A549 (cell line): ENCODE measurements at regions not wholly inside any gene's neighbourhood (a gene's known extent, or its start where the extent isn't known, plus 50 kb on each side); places are given as distances from the start of the nearest gene placed in this dataset.

Source experiments
- ATAC-seq, 2 experiments: fragments of 200-7000 bp in 1 of 2; fragments of >200 bp in 1 of 2; cut with Nextera tagmentation in 1 of 2; cut with Tn5 transposase in 1 of 2; 3 replicates each; pipeline versions ENCODE4 v1.8.0 to v1.9.1; 2018 to 2020; ENCODE audit warnings: mild to moderate bottlenecking in 1 of 2, moderate library complexity in 1 of 2
- CTCF ChIA-PET: fragments of 300-600 bp; sonication (Branson Sonifier 250); formaldehyde crosslinking; extraction: SDS; loops from one replicate; lab custom pipeline; 2021; ENCODE audit warnings: antibody characterized with exemption, inconsistent platforms; lab: Yijun Ruan, JAX
- POLR2A ChIA-PET: fragments of 350-600 bp; formaldehyde crosslinking; extraction: SDS; loops from one replicate; lab custom pipeline; 2021; ENCODE audit warnings: antibody characterized with exemption, inconsistent platforms; lab: Yijun Ruan, JAX
- DNase-seq, 2 experiments: peaks; one replicate each; pipeline versions ENCODE4 v3.0.0 to v3.0.0-alpha.2; 2011 to 2016; ENCODE audit warnings: low read depth in 1 of 2, low spot score in 1 of 2
- FAIRE-seq: peaks from 2 replicates; lab custom pipeline; 2011; peaks lifted over from hg19 to GRCh38; lab: Jason Lieb, UNC
- H3K27ac ChIP-seq, 2 experiments: fragments of >200 bp; sonication (Bioruptor Twin); formaldehyde crosslinking; 3 replicates each; pipeline ENCODE4 v1.5.1; 2016 to 2017
- H3K4me1 ChIP-seq: fragments of >200 bp; sonication (Bioruptor Twin); formaldehyde crosslinking; 3 replicates; pipeline ENCODE4 v1.6.1; 2016
- H3K4me2 ChIP-seq: fragments of >200 bp; sonication (Bioruptor Twin); formaldehyde crosslinking; 3 replicates; pipeline ENCODE4 v1.6.1; 2016
- H3K4me3 ChIP-seq: fragments of >200 bp; sonication (Bioruptor Twin); formaldehyde crosslinking; 3 replicates; pipeline ENCODE4 v1.5.1; 2016
- H3K9me3 ChIP-seq: fragments of >200 bp; sonication (Bioruptor Twin); formaldehyde crosslinking; 3 replicates; pipeline ENCODE4 v1.6.1; 2016
- BCL3 ChIP-seq: fragments of >200 bp; sonication (Bioruptor Twin); formaldehyde crosslinking; IDR thresholded peaks from 3 replicates; pipeline ENCODE4 v1.6.1; 2016
- CBX2 ChIP-seq: fragments of 200-600 bp; sonication (generic); IDR thresholded peaks from 2 replicates; pipeline ENCODE4 v1.6.1; 2016; ENCODE audit warnings: low read depth, mild to moderate bottlenecking, borderline replicate concordance
- CEBPB ChIP-seq, 2 experiments: fragments of >200 bp in 1 of 2; sonication (Bioruptor Twin) in 1 of 2; formaldehyde crosslinking in 1 of 2; IDR thresholded peaks; 2 replicates each; pipeline ENCODE4 v1.6.1; 2012 to 2016
- EP300 ChIP-seq, 2 experiments: fragments of >200 bp; sonication (Bioruptor Twin); formaldehyde crosslinking; IDR thresholded peaks; 2 replicates in 1 of 2; 3 replicates in 1 of 2; pipeline ENCODE4 v1.6.1; 2016 to 2017
- FOSL2 ChIP-seq, 2 experiments: fragments of 450-650 bp in 1 of 2; fragments of >200 bp in 1 of 2; sonication (Bioruptor Twin) in 1 of 2; formaldehyde crosslinking; IDR thresholded peaks; 2 replicates each; pipeline versions ENCODE4 v1.5.0 to v1.6.1; 2016 to 2020; ENCODE audit warnings: mild to moderate bottlenecking in 1 of 2, moderate library complexity in 1 of 2
- HOXA7 ChIP-seq: fragments of 250-450 bp; sonication (Bioruptor Pico); IDR thresholded peaks from 2 replicates; pipeline ENCODE4 v1.5.0; 2020; ENCODE audit warnings: mild to moderate bottlenecking, moderate library complexity
- HOXB5 ChIP-seq: fragments of 250-450 bp; sonication (Bioruptor Pico); IDR thresholded peaks from 2 replicates; pipeline ENCODE4 v1.5.0; 2020; ENCODE audit warnings: mild to moderate bottlenecking, moderate library complexity
- JUN ChIP-seq, 2 experiments: fragments of >200 bp; sonication (Bioruptor Twin); formaldehyde crosslinking; IDR thresholded peaks; 2 replicates in 1 of 2; 3 replicates in 1 of 2; pipeline ENCODE4 v1.6.1; 2016 to 2017
- JUNB ChIP-seq: fragments of >200 bp; sonication (Bioruptor Twin); formaldehyde crosslinking; IDR thresholded peaks from 2 replicates; pipeline ENCODE4 v1.6.1; 2016
- MAZ ChIP-seq: fragments of 150-350 bp; IDR thresholded peaks from 2 replicates; pipeline ENCODE4 v1.6.1; 2014; ENCODE audit warnings: antibody characterized with exemption, low read depth, low read length, borderline replicate concordance
- MYC ChIP-seq: IDR thresholded peaks from 2 replicates; pipeline ENCODE4 v1.6.1; 2012; ENCODE audit warnings: mild to moderate bottlenecking, inconsistent platforms, low read length, improper control_type of control experiment, borderline replicate concordance
- NPAS2 ChIP-seq: fragments of 250-450 bp; sonication (Bioruptor Pico); IDR thresholded peaks from 2 replicates; pipeline ENCODE4 v1.8.0; 2022; ENCODE audit warnings: mild to moderate bottlenecking, moderate library complexity, borderline replicate concordance
- PHF8 ChIP-seq: fragments of 200-600 bp; sonication (generic); IDR thresholded peaks from 2 replicates; pipeline ENCODE4 v1.6.1; 2016; ENCODE audit warnings: low read depth, mild to moderate bottlenecking, antibody characterized with exemption, moderate library complexity, borderline replicate concordance
- POLR2A ChIP-seq: IDR thresholded peaks from 2 replicates; pipeline ENCODE4 v1.6.1; 2012; ENCODE audit warnings: mild to moderate bottlenecking, low read length
- POLR2AphosphoS2 ChIP-seq: conservative IDR thresholded peaks from 2 replicates; pipeline ENCODE4 v1.6.1; 2012; ENCODE audit warnings: low read length, improper control_type of control experiment, inconsistent platforms
- RAD21 ChIP-seq, 2 experiments: fragments of >200 bp in 1 of 2; sonication (Bioruptor Twin) in 1 of 2; formaldehyde crosslinking in 1 of 2; IDR thresholded peaks in 1 of 2; conservative IDR thresholded peaks in 1 of 2; 2 replicates in 1 of 2; 3 replicates in 1 of 2; pipeline ENCODE4 v1.6.1; 2012 to 2018; ENCODE audit warnings: inconsistent platforms in 1 of 2
- RCOR1 ChIP-seq: fragments of 150-350 bp; IDR thresholded peaks from 2 replicates; pipeline ENCODE4 v1.6.1; 2014; ENCODE audit warnings: antibody characterized with exemption, low read length, low read depth
- ZNF302 ChIP-seq: fragments of 250-450 bp; sonication (Bioruptor Pico); IDR thresholded peaks from 2 replicates; pipeline ENCODE4 v1.9.0; 2021; ENCODE audit warnings: inconsistent platforms, mild to moderate bottlenecking, moderate library complexity
- WGBS: methylation state at CpG from one replicate; pipeline ENCODE4 v1.1.6; 2017; ENCODE audit errors: missing lambda C conversion rate; 5-methylcytosine and 5-hydroxymethylcytosine counted together
- TF ChIP-seq, protein P1 (sequence below): fragments of 450-650 bp; IDR thresholded peaks from 2 replicates; pipeline ENCODE4 v1.6.1; 2014; ENCODE audit warnings: antibody characterized with exemption
- TF ChIP-seq, protein P2 (sequence below): fragments of 150-350 bp; IDR thresholded peaks from 2 replicates; pipeline ENCODE4 v1.6.1; 2014; ENCODE audit warnings: low read depth, mild to moderate bottlenecking, low read length

DNA sequence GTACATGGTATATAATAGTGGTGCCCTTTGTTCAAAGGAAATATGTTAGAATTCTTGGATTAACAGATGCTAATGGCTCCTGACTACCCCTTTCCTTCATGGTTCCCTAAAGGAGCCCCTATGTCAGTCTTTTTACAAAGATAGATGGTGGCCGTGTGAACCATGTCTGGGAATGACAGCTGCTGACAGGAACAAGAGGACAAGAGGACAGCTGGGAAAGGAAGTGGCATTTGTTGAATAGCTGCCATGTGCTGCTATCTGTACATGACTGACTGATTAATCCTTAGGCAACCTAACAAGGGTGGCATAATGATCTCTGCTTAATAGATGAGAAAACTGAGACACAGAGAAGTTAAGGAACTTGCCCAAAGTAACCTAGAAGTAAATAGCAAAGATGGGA lies 321.7 kb downstream of the ZNF621 start:
- no peak for DNase-seq
- H3K4me2 ChIP-seq, result no peak overlapping the region
- ATAC-seq, result no peak
- WGBS, result 33% methylated on average over 1 of the region's 1 CpG
- TF ChIP-seq CEBPB (IDR thresholded peaks at IDR 0.05) (no peak), HOXA7 (CRISPR knock-in tag) (no peak), HOXB5 (no peak), BCL3 (no peak), ZNF302 (no peak), MYC (no peak)
- TF ChIP-seq, protein P1, sequence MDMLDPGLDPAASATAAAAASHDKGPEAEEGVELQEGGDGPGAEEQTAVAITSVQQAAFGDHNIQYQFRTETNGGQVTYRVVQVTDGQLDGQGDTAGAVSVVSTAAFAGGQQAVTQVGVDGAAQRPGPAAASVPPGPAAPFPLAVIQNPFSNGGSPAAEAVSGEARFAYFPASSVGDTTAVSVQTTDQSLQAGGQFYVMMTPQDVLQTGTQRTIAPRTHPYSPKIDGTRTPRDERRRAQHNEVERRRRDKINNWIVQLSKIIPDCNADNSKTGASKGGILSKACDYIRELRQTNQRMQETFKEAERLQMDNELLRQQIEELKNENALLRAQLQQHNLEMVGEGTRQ, result no peak
- H3K4me3 ChIP-seq, result no peak overlapping the region
- CTCF ChIA-PET, result no interaction called here
- FAIRE-seq, result no peak
- no peaks in the 10 kb centered on the region for H3K9me3 ChIP-seq
- no peak overlapping the region for H3K27ac ChIP-seq
- H3K4me1 ChIP-seq, result no peaks in the 10 kb centered on the region
- POLR2A ChIA-PET, result no interaction called here

DNA sequence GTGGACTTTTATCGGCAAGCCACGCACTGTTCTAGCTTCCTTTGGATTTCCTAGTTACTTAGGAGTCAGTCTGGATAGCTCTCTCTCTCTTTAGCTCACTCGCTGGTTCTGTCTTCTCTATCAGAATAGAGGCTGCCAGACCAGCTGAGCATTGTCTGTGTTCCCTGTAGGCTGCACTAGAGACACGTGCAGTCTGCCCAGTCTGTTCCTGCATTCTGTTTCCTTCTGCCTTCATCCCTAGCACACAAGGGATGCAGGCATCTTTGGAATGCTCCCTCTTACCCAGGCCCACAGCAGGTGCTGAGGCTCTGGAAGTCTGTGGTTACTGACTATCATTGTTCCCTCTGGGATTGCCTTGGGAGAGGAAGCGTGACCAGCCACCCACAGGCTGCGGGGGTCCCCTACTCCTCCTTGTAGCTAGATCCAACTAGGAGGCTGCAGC lies 322.8 kb downstream of the ZNF621 start:
- no peaks in the 10 kb centered on the region for H3K9me3 ChIP-seq
- POLR2A ChIA-PET, result no interaction called here
- DNase-seq, result no peak
- 35% methylated on average over 6 of the region's 6 CpGs for WGBS
- no peaks in the 10 kb centered on the region for H3K4me1 ChIP-seq
- H3K27ac ChIP-seq, result no peak overlapping the region
- H3K4me3 ChIP-seq, result no peak overlapping the region
- CTCF ChIA-PET, result no interaction called here
- TF ChIP-seq CBX2, result no peak
- 0 out of 5 replicates have a peak, but pooled peaks of 1 of the 2 experiments have one; percentile 12 for TF ChIP-seq RAD21 (conservative IDR thresholded peaks at IDR 0.05 in 1 of 2, IDR thresholded peaks at IDR 0.05 in 1 of 2)
- no peak overlapping the region for H3K4me2 ChIP-seq
- ATAC-seq, result peak; percentile 34 to 47; a peak in 3 of 6 replicates
- FAIRE-seq, result no peak

DNA sequence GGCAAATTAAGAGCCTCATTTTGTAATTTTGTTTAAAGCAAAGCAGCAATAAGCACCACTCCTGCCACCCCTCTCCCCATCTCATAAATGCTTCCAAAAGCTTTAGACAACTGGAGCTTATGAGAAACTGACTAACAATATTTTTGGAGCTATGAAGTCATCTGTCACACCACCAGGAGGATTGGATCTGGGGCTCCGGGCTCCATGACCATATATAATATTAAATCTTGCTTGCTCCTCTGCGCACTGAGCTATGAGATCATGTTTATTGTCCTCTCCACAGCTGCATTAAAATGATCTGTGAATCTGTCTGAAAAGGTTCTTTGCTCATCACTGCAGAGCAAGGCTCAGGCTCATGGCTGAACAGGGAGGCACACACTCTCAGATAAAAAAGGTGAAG lies 323.7 kb downstream of the ZNF621 start:
- Histone ChIP-seq H3K4me3 (no peak overlapping the region), H3K9me3 (no peaks in the 10 kb centered on the region)
- POLR2A ChIA-PET, result no interaction called here
- no peak for ATAC-seq
- TF ChIP-seq PHF8 (no peak), RCOR1 (no peak), EP300 (IDR thresholded peaks at IDR 0.05) (no peak), JUNB (no peak), BCL3 (no peak), MAZ (no peak), RAD21 (conservative IDR thresholded peaks at IDR 0.05 in 1 of 2, IDR thresholded peaks at IDR 0.05 in 1 of 2) (no peak), HOXA7 (CRISPR knock-in tag) (no peak), FOSL2 (IDR thresholded peaks at IDR 0.05) (no peak), FOSL2 (CRISPR knock-in tag; IDR thresholded peaks at IDR 0.05) (no peak), POLR2AphosphoS2 (no peak), POLR2A (no peak), JUN (IDR thresholded peaks at IDR 0.05) (no peak), NPAS2 (CRISPR knock-in tag) (no peak)
- TF ChIP-seq, protein P2, sequence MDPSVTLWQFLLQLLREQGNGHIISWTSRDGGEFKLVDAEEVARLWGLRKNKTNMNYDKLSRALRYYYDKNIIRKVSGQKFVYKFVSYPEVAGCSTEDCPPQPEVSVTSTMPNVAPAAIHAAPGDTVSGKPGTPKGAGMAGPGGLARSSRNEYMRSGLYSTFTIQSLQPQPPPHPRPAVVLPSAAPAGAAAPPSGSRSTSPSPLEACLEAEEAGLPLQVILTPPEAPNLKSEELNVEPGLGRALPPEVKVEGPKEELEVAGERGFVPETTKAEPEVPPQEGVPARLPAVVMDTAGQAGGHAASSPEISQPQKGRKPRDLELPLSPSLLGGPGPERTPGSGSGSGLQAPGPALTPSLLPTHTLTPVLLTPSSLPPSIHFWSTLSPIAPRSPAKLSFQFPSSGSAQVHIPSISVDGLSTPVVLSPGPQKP, result no peak
- TF ChIP-seq, all 56 proteins: peak for 0
- WGBS, result 66% methylated on average over 2 of the region's 2 CpGs
- Histone ChIP-seq H3K27ac (no peak overlapping the region), H3K4me2 (no peak overlapping the region), H3K4me1 (no peaks in the 10 kb centered on the region)
- CTCF ChIA-PET, result no interaction called here
- FAIRE-seq, result no peak
- no peak for DNase-seq
